AML-193 (cell line): ENCODE measurements at regions not wholly inside any gene's neighbourhood (a gene's known extent, or its start where the extent isn't known, plus 50 kb on each side); places are given as distances from the start of the nearest gene placed in this dataset.
A peak's percentile ranks its signal among the peaks of the same experiment; 100 is the strongest.

Source experiments
- DNase-seq, 2 experiments: peaks; one replicate each; lab custom pipeline; 2025; lab: John Stamatoyannopoulos, UW

GRCh38 chr5:73339051-73339575 is 109.5 kb downstream of the FOXD1 start:
- DNase-seq: no peak

GRCh38 chr5:73338256-73339050 is 110.1 kb downstream of the FOXD1 start:
- no peak for DNase-seq

- DNase-seq: no peak
Observed at GRCh38 chr5:73337586-73338255, 110.9 kb downstream of the FOXD1 start.

GRCh38 chr5:73336366-73336765 is 112.2 kb downstream of the FOXD1 start:
- DNase-seq: no peak

GRCh38 chr5:73333944-73334703 is 114.5 kb downstream of the FOXD1 start:
- no peak for DNase-seq

- DNase-seq: no peak
Observed at GRCh38 chr5:73330613-73331012, 118.0 kb downstream of the FOXD1 start.

- DNase-seq: no peak
Observed at GRCh38 chr5:73328640-73329039, 119.9 kb downstream of the FOXD1 start.

- DNase-seq: no peak
Observed at GRCh38 chr5:73327908-73328455, 120.6 kb downstream of the FOXD1 start.

- DNase-seq: no peak
Observed at GRCh38 chr5:73325546-73325945, 123.0 kb downstream of the FOXD1 start.

- DNase-seq: no peak
Observed at GRCh38 chr5:73323466-73323865, 125.1 kb downstream of the FOXD1 start.

GRCh38 chr5:73322437-73323076 is 126.0 kb downstream of the FOXD1 start:
- no peak for DNase-seq

GRCh38 chr5:73321757-73322436 is 126.7 kb downstream of the FOXD1 start:
- no peak for DNase-seq

GRCh38 chr5:73319036-73319435 is 129.5 kb downstream of the FOXD1 start:
- no peak for DNase-seq

- no peak for DNase-seq
Observed at GRCh38 chr5:73318308-73318719, 130.3 kb downstream of the FOXD1 start.

- no peak for DNase-seq
Observed at GRCh38 chr5:73317523-73317922, 131.1 kb downstream of the FOXD1 start.

- no peak for DNase-seq
Observed at GRCh38 chr5:73314395-73315257, 134.0 kb downstream of the FOXD1 start.

GRCh38 chr5:73312872-73313510 is 135.6 kb downstream of the FOXD1 start:
- DNase-seq: no peak

- DNase-seq: peak in 1 of 2 experiments; percentile 5
Observed at GRCh38 chr5:73312146-73312871, 136.3 kb downstream of the FOXD1 start.
